Fibroblast of peridontal ligament (primary cell): ENCODE measurements at regions not wholly inside any gene's neighbourhood (a gene's known extent, or its start where the extent isn't known, plus 50 kb on each side); places are given as distances from the start of the nearest gene placed in this dataset.

Experiments
- DNase-seq: peaks from one replicate; pipeline ENCODE4 v3.0.0-alpha.2; 2010; ENCODE audit errors: extremely low read depth

- no peak for DNase-seq
Observed at GRCh38 chr2:16615687-16616615, 49.7 kb downstream of the CYRIA start.

GRCh38 chr2:16615246-16615645, 50.4 kb downstream of the CYRIA start:
- no peak for DNase-seq

DNA sequence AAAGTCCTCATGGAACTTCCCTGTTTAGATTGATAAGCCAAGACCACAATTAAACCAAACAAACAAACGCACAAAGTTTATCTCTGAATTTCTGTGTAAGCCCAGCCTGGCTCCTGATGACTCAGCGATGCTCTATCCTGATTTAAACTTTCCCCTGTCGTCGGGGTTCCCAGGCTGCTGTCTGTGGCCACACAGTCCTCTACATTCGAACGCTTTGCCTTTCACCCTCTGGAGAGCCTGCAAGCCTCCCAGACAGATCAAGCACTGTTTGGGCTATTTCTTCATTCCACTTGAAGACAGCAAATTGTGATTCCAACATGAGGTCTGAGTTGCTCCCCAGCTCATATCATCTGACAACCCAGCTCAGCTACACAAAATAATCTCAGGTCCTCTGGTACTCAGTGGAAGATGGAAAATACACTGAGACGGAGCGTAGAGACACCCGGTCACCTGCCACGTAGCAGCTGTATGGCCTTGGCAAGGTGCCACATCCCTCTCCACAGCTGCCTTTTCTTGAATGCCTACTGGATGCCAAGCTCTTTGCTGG, 51.2 kb downstream of the CYRIA start:
- DNase-seq, result peak; percentile 27

DNA sequence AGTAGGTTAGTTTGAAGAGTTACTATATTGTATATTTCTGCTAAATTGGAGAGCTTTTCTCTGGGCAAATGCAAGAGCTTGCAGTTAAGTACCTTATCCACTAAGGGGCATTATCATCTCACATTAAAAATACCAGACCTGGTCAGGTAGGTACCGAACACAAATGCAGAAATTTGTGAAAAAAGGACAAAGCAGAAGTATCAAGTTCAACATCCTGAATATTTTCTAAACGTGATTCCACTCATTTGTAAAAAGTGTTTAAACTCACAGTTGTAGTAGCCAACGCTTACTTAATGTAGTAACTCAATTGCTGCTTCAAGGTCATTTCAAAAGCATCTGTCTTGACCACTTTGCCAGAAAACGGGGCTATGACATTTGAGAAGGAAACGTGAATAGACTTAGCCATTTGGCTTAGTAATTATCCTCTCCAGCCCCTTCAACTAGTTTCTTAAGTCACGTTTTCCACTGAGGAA, 52.1 kb downstream of the CYRIA start:
- peak; percentile 35 for DNase-seq

GRCh38 chr2:16612490-16612889, 53.1 kb downstream of the CYRIA start:
- no peak for DNase-seq

DNA sequence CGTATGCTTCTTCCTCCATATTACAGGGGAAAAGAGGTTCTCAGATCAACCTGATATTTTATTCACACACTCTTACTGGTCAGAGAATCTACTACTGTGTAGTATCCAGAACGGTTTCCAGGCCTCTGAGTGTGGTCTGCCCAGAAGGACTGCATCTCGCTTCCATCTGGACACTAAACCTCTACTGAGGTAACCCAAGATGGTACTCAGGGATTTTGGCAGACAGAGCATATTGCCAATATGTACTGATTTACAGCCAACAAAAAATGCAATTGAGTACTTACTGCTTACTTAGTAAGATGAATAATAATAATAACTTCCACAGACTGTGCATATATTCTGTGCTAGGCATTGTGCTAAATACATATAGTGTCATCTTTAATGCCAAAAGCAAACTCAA, 55.8 kb downstream of the CYRIA start:
- no peak for DNase-seq

- peak; percentile 68 for DNase-seq
Observed at GRCh38 chr2:16608661-16609643, 56.7 kb downstream of the CYRIA start.

GRCh38 chr2:16607301-16607700, 58.3 kb downstream of the CYRIA start:
- no peak for DNase-seq

GRCh38 chr2:16604236-16604635, 61.4 kb downstream of the CYRIA start:
- no peak for DNase-seq

DNA sequence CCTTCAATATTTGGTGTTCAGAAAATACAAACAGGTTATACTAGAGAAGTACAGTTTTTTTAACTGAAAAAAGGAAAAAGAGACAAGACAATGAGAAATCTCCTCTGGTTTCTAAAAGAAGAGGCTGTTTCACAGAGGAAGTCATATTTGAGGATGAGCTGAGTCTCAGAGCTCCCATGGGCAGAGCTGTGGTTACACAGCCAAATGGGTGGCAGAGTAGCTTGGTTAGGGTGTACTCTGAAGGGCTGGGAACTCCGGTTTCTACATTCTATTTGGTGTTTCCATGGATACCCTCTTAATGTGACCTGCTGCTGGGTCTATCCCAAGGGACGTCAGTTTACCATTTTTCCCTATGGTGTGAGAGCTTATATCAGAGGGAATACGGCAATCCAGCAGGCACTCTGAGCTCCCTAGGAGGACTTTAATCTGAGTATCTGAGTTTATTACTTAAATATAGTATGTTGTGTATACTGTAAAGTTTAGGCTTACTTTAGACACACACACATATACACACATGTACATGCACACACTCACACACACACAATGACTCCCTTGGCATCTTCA, 74.2 kb downstream of the CYRIA start:
- no peak for DNase-seq

- no peak for DNase-seq
Observed at GRCh38 chr2:16589465-16589864, 76.2 kb downstream of the CYRIA start.

- no peak for DNase-seq
Observed at GRCh38 chr2:16588565-16588964, 77.1 kb downstream of the CYRIA start.

DNA sequence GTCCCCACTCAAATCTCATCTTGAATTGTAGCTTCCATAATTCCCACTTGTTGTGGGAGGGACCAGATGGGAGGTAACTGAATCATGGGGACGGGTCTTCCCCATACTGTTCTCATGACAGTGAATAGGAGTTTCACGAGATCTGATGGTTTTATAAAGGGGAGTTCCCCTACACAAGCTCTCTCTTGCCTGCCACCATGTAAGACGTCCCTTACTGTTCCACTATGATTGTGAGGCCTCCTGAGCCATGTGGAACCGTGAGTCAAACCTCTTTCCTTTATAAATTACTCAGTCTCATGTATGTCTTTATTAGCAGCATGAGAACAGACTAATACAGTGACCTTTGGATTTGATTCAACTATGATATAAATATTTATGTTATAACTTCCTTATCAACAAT, 78.0 kb downstream of the CYRIA start:
- no peak for DNase-seq

DNA sequence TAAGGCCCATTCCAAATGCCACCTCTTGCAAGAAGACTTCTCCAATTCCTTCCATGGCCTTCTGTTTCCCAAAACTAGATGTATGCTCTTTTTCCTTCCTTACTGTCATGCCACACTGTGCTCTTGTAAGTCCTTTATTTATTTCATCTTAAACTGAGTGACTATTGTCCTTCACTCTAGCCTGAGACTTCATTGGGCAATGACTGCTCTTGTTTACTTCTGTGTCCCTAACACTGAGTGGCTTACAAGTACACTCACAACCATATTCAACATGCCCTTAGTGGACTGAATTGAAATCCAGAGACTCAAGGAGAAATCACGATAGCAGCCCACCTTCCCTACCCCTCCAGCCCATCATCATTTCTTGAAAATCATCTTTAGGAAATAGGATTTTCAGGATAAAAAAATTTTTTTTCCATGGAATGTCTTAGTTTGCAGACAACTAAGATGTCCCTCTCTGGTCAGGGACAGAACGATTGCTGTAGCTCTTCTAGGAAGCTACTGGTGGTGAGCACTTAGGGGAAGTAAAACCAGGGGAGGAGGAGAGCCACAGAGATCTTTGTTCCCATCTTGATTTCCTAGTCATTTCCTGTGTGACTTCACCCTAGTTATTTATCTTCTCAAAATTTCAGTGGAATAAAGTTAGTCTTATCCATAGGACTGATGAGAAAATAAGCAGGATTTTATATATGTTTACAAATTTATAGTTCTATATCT, 80.7 kb downstream of the CYRIA start:
- DNase-seq, result no peak

- DNase-seq, result no peak
Observed at GRCh38 chr2:16584084-16584483, 81.5 kb downstream of the CYRIA start.

DNA sequence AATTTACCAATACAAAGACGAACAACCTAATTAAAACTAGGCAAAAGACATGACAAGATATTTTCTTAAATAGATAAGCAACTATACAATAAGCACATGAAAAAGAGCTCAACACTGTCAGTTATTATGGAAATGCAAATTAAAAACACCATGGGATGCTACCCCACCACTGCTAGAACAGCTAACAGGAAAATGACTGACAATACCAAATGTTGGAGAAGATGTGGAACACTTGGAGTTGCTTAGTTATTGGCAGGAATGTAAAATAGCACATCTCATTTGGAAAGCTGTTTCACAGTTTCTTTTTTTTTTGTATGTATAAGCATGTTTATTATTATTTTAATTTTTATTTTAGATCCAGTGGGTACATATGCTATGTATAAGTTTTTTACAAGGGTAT, 84.4 kb downstream of the CYRIA start:
- no peak for DNase-seq

- DNase-seq, result no peak
Observed at GRCh38 chr2:16578081-16578480, 87.6 kb downstream of the CYRIA start.

- no peak for DNase-seq
Observed at GRCh38 chr2:16570516-16570915, 95.1 kb downstream of the CYRIA start.

GRCh38 chr2:16568998-16569784, 96.4 kb downstream of the CYRIA start:
- no peak for DNase-seq

DNA sequence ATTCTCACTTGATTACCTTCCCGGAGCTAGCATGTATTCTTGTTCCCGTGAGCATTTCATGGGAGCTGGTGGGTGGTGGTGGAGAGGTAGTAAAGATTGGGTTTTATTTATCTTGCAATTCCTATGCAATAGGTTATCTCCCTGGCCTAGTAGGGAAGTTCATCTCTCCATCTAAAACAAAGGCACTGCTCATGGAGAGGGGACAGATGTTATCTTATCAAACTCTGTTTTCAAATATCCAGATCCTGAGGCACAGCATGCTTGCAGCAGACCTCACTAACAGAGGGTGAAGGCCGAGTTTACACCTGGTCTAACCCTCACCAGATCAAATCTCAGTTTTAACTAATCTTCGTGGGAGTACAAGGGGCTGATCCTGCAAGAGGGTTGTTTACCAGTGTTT, 98.9 kb downstream of the CYRIA start:
- no peak for DNase-seq
